ENCODE measurements at regions not wholly inside any gene's neighbourhood (a gene's known extent, or its start where the extent isn't known, plus 50 kb on each side); places are given as distances from the start of the nearest gene placed in this dataset.

GRCh38 chr12:108052260-108052659 lies 76.8 kb upstream of the WSCD2 start:
- DNase-seq = no peak
- Histone ChIP-seq H3K4me3 (no peak overlapping the region), H3K9me3 (no peaks in the 10 kb centered on the region), H3K27ac (no peak overlapping the region), H3K4me1 (peaks cover 0 to 7% (median 4%) of the 10 kb centered on the region in 4 donors), H3K27me3 (no peaks in the 10 kb centered on the region), H3K36me3 (no peaks in the 10 kb centered on the region)
- intact Hi-C loops (cut with DNase I) = no loop called here
- TF ChIP-seq EP300 (IDR thresholded peaks at IDR 0.05) (no peak), CTCF (IDR thresholded peaks at IDR 0.05) (no peak), POLR2A (IDR thresholded peaks at IDR 0.05) (no peak), POLR2AphosphoS5 (IDR thresholded peaks at IDR 0.05) (no peak)
- 52 to 54% methylated on average over 5 of the region's 5 CpGs for WGBS, 2 donors

DNA sequence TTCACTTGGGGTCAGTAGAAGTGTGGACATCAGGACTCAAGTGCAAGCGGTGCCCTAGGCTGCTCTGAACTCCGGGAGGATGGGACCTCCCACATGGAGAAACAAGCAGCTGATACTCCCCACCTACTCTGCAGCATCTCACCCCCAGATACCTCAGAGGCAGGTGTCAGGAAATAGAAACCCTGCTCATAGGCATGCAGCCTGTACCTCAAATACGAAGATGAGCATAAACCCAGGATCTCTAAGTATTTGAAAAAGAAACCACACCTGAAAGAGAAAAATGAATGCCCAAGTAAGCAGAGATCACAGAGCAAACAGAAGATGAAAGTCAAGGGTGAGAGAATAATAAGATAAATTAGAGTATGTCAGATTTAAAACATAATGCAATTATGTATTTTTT lies 75.6 kb upstream of the WSCD2 start:
- intact Hi-C loops (cut with DNase I) = no loop called here
- 74 to 75% methylated on average over 3 of the region's 3 CpGs for WGBS, 2 donors
- TF ChIP-seq EP300 (IDR thresholded peaks at IDR 0.05) = no peak
- no peak for TF ChIP-seq POLR2A (IDR thresholded peaks at IDR 0.05)
- TF ChIP-seq CTCF (IDR thresholded peaks at IDR 0.05) = no peak
- TF ChIP-seq POLR2AphosphoS5 (IDR thresholded peaks at IDR 0.05) = no peak

DNA sequence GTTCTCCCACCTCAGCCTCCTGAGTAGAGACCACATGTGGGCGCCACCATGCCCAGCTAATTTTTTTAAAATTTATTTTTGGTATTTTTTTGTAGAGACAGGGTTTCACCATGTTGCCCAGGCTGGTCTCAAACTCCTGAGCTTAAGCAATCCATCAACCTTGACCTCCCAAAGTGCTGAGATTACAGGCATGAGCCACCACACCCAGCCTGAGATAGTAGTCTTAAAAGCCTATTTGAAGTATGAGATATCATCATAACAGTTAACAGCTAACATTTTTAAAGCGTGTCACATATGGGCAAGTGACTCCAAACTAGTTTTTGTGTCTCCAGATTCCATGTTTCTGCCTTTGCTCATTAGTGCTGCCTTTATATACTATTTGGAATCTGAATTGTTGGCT lies 74.6 kb upstream of the WSCD2 start:
- no peaks in the 10 kb centered on the region for H3K4me1 ChIP-seq
- TF ChIP-seq POLR2A (IDR thresholded peaks at IDR 0.05) = no peak
- TF ChIP-seq CTCF (IDR thresholded peaks at IDR 0.05) = no peak
- TF ChIP-seq POLR2AphosphoS5 (IDR thresholded peaks at IDR 0.05) = no peak
- no peak for TF ChIP-seq EP300 (IDR thresholded peaks at IDR 0.05)
- DNase-seq = no peak
- H3K9me3 ChIP-seq = no peaks in the 10 kb centered on the region
- WGBS, 2 donors = 78 to 84% methylated on average over 2 of the region's 2 CpGs
- intact Hi-C loops (cut with DNase I) = no loop called here
- H3K27ac ChIP-seq = no peak overlapping the region
- H3K36me3 ChIP-seq = no peaks in the 10 kb centered on the region
- no peaks in the 10 kb centered on the region for H3K27me3 ChIP-seq
- no peak overlapping the region for H3K4me3 ChIP-seq

More for the DNA sequence above, 75.6 kb upstream of the WSCD2 start:
- Histone ChIP-seq H3K27ac (no peak overlapping the region), H3K36me3 (no peaks in the 10 kb centered on the region), H3K9me3 (no peaks in the 10 kb centered on the region), H3K4me3 (no peak overlapping the region), H3K4me1 (no peaks in the 10 kb centered on the region), H3K27me3 (no peaks in the 10 kb centered on the region)
- DNase-seq = no peak

GRCh38 chr12:108055141-108055540 lies 73.9 kb upstream of the WSCD2 start:
- H3K27me3 ChIP-seq = no peaks in the 10 kb centered on the region
- intact Hi-C loops (cut with DNase I) = no loop called here
- H3K36me3 ChIP-seq = no peaks in the 10 kb centered on the region
- no peak for DNase-seq
- no peaks in the 10 kb centered on the region for H3K9me3 ChIP-seq
- TF ChIP-seq POLR2A (IDR thresholded peaks at IDR 0.05) = no peak
- TF ChIP-seq CTCF (IDR thresholded peaks at IDR 0.05) = no peak
- no peak for TF ChIP-seq EP300 (IDR thresholded peaks at IDR 0.05)
- no peak for TF ChIP-seq POLR2AphosphoS5 (IDR thresholded peaks at IDR 0.05)
- 53 to 74% methylated on average over 3 of the region's 3 CpGs for WGBS, 2 donors
- H3K4me3 ChIP-seq = no peak overlapping the region
- no peak overlapping the region for H3K27ac ChIP-seq
- H3K4me1 ChIP-seq = peaks cover 0 to 6% (median 3%) of the 10 kb centered on the region in 4 donors

- Histone ChIP-seq H3K4me1 (peaks cover 0 to 11% (median 8%) of the 10 kb centered on the region in 4 donors), H3K9me3 (no peaks in the 10 kb centered on the region), H3K27ac (peak overlapping the region in 1 of 4 donors; percentile 49), H3K4me3 (no peak overlapping the region), H3K27me3 (no peaks in the 10 kb centered on the region), H3K36me3 (no peaks in the 10 kb centered on the region)
- no peak for TF ChIP-seq CTCF (IDR thresholded peaks at IDR 0.05)
- TF ChIP-seq POLR2AphosphoS5 (IDR thresholded peaks at IDR 0.05) = peak; percentile 47 to 86 (median 70)
- no peak for TF ChIP-seq EP300 (IDR thresholded peaks at IDR 0.05)
- intact Hi-C loops (cut with DNase I) = no loop called here
- DNase-seq = no peak
- WGBS, 2 donors = 56 to 68% methylated on average over 3 of the region's 3 CpGs
Observed at GRCh38 chr12:108060067-108060466, 69.0 kb upstream of the WSCD2 start.
